PC-3 (cell line): ENCODE measurements at regions not wholly inside any gene's neighbourhood (a gene's known extent, or its start where the extent isn't known, plus 50 kb on each side); places are given as distances from the start of the nearest gene placed in this dataset.

Experiments used
- ATAC-seq: fragments of 200-7000 bp; cut with Tn5 transposase; 2 replicates; pipeline ENCODE4 v1.9.1; 2020; ENCODE audit warnings: mild to moderate bottlenecking, moderate library complexity
- BruUV-seq: library from RNA; stranded (reverse); fragments of 400-500 nt; replicated peaks from 2 replicates; lab custom pipeline; 2021; lab: Mats Ljungman, UMichigan
- CTCF ChIA-PET: fragments of 300-600 bp; sonication (Branson Sonifier 250); formaldehyde crosslinking; loops from one replicate; lab custom pipeline; 2022; ENCODE audit warnings: antibody characterized with exemption; lab: Charles Lee
- POLR2A ChIA-PET: fragments of 300-600 bp; sonication (Branson Sonifier 250); formaldehyde crosslinking; loops from one replicate; lab custom pipeline; 2022; ENCODE audit warnings: antibody characterized with exemption; ENCODE audit not compliant: unreplicated experiment; lab: Charles Lee
- DNase-seq: peaks from one replicate; pipeline ENCODE4 v3.0.0-alpha.2; 2015
- H2AFZ ChIP-seq: fragments of 300-600 bp; sonication (generic); 2 replicates; pipeline ENCODE4 v1.6.0; 2016; ENCODE audit warnings: antibody characterized with exemption, low read length
- H3F3A ChIP-seq: fragments of 300-600 bp; sonication (generic); one replicate; pipeline ENCODE4 v1.6.0; 2017; ENCODE audit warnings: antibody characterized with exemption, low read length, control low read depth, mild to moderate bottlenecking; ENCODE audit not compliant: unreplicated experiment
- H3K27ac ChIP-seq: fragments of 300-600 bp; sonication (generic); 2 replicates; pipeline ENCODE4 v1.5.1; 2016; ENCODE audit warnings: mild to moderate bottlenecking, low read length
- H3K27me3 ChIP-seq: fragments of 300-600 bp; sonication (generic); 2 replicates; pipeline ENCODE4 v1.6.1; 2016; ENCODE audit warnings: low read length, mixed read lengths
- H3K36me3 ChIP-seq: fragments of 300-600 bp; sonication (generic); 2 replicates; pipeline ENCODE4 v1.6.1; 2016; ENCODE audit warnings: low read depth, mixed run types, low read length, mixed read lengths
- H3K4me1 ChIP-seq: fragments of 300-600 bp; sonication (generic); 2 replicates; pipeline ENCODE4 v1.5.1; 2016; ENCODE audit warnings: low read length; ENCODE audit not compliant: insufficient read depth
- H3K4me2 ChIP-seq: fragments of 300-600 bp; sonication (generic); 2 replicates; pipeline ENCODE4 v1.6.0; 2016; ENCODE audit warnings: low read length
- H3K4me3 ChIP-seq: fragments of 300-600 bp; sonication (generic); 2 replicates; pipeline ENCODE4 v1.5.1; 2016; ENCODE audit warnings: mild to moderate bottlenecking, low read length, mixed read lengths
- H3K79me2 ChIP-seq: fragments of 300-600 bp; sonication (generic); 2 replicates; pipeline ENCODE4 v1.6.1; 2017; ENCODE audit warnings: low read length, mixed read lengths
- H3K9ac ChIP-seq: fragments of 300-600 bp; sonication (generic); 2 replicates; pipeline ENCODE4 v1.6.0; 2016; ENCODE audit warnings: mild to moderate bottlenecking, low read length
- H3K9me2 ChIP-seq: fragments of 300-600 bp; sonication (generic); replicated peaks from 2 replicates; pipeline ENCODE4 v1.6.1; 2016; ENCODE audit warnings: mixed run types, low read length, mixed read lengths
- H3K9me3 ChIP-seq: fragments of 300-600 bp; sonication (generic); 2 replicates; pipeline ENCODE4 v1.6.1; 2016; ENCODE audit warnings: low read length, mixed read lengths
- H4K20me1 ChIP-seq: fragments of 300-600 bp; sonication (generic); 2 replicates; pipeline ENCODE4 v1.6.1; 2016; ENCODE audit warnings: low read length, mixed read lengths
- CTCF ChIP-seq: fragments of 300-600 bp; sonication (generic); conservative IDR thresholded peaks from 2 replicates; pipeline ENCODE4 v1.5.1; 2017; ENCODE audit warnings: antibody characterized with exemption, low read depth, mild to moderate bottlenecking, low read length
- EZH2 ChIP-seq: fragments of 300-600 bp; sonication (generic); IDR thresholded peaks from one replicate; pipeline ENCODE4 v1.6.1; 2017; ENCODE audit warnings: antibody characterized with exemption, mild to moderate bottlenecking, low read length; ENCODE audit not compliant: unreplicated experiment
- EZH2phosphoT487 ChIP-seq: fragments of 300-600 bp; sonication (generic); IDR thresholded peaks from 2 replicates; pipeline ENCODE4 v1.6.1; 2018; ENCODE audit warnings: mild to moderate bottlenecking, antibody characterized with exemption, low read length, borderline replicate concordance
- intact Hi-C: fragments of 100-400 bp; cut with micrococcal nuclease; formaldehyde crosslinking; loops from 2 replicates; pipeline ENCODE4 v1.9.0; 2023

DNA sequence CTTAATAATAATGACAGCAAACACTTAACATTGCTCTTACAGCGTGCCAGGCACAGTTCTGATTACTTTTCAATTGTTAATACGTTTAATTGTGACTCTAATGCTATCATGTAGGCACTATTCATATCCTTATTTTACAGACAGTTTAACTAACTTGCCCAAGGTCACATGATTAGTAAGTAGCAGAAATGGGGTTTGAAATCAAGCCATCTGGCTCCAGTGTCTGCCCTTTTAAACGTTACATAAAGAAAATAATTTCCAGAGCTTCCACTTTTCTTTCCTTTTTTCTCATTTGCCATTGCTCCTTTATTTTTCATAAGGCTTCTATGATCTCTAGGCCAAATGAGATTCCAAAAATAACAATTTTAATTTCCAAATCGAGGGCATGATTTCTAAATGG lies 50.6 kb upstream of the IKZF2 start:
- no peaks in the 10 kb centered on the region for H3K27me3 ChIP-seq
- no peak overlapping the region for H3K27ac ChIP-seq
- TF ChIP-seq EZH2 (no peak), CTCF (no peak), EZH2phosphoT487 (no peak)
- DNase-seq (no peak), ATAC-seq (no peak)
- H3K79me2 ChIP-seq: no peaks in the 10 kb centered on the region
- no peaks in the 10 kb centered on the region for H3K9me3 ChIP-seq
- peaks cover 6% of the 10 kb centered on the region; the same call in 1 of the 2 replicates for H3K9me2 ChIP-seq
- no peak overlapping the region for H3K9ac ChIP-seq
- ChIA-PET POLR2A (no interaction called here), CTCF (no interaction called here)
- H3F3A ChIP-seq: no peaks in the 10 kb centered on the region
- H2AFZ ChIP-seq: peak overlapping the region; percentile 7; the same call in 1 of the 2 replicates
- no peak overlapping the region for H3K4me2 ChIP-seq
- H3K4me3 ChIP-seq: no peak overlapping the region
- intact Hi-C loops: no loop called here
- H3K4me1 ChIP-seq: no peaks in the 10 kb centered on the region
- no peaks in the 10 kb centered on the region for H3K36me3 ChIP-seq
- H4K20me1 ChIP-seq: no peaks in the 10 kb centered on the region
- BruUV-seq: no TSS peak

DNA sequence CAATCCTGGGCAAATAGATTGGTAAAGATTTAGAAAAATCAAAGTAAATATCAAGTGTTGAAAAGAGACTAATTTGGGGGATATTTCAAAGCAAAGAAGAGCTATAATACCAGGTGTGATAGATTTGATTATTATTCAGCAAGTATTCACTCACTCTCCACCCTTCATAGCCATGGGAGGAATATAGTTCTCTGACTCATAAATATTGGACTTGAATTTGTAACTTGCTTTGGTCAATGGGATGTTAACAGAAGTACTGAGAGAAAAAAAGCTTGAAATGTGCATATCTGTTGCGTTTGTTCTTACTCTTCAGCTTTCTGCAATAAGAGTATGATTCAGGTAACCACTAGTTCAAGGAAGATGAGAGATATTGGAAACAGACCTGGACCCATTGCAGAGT lies 54.5 kb upstream of the IKZF2 start:
- H3K4me2 ChIP-seq: no peak overlapping the region
- no peaks in the 10 kb centered on the region for H3K4me1 ChIP-seq
- H3K4me3 ChIP-seq: no peak overlapping the region
- no peaks in the 10 kb centered on the region for H3K36me3 ChIP-seq
- no peaks in the 10 kb centered on the region for H3K27me3 ChIP-seq
- H3K79me2 ChIP-seq: no peaks in the 10 kb centered on the region
- CTCF ChIA-PET: no interaction called here
- no peak overlapping the region for H2AFZ ChIP-seq
- no peak overlapping the region for H3K27ac ChIP-seq
- no peaks in the 10 kb centered on the region for H4K20me1 ChIP-seq
- no peak for DNase-seq
- intact Hi-C loops: no loop called here
- no peaks in the 10 kb centered on the region for H3F3A ChIP-seq
- no peak overlapping the region for H3K9ac ChIP-seq
- no peaks in the 10 kb centered on the region for H3K9me3 ChIP-seq
- ATAC-seq: no peak
- POLR2A ChIA-PET: no interaction called here
- no peak for TF ChIP-seq EZH2phosphoT487
- no peak for TF ChIP-seq EZH2
- TF ChIP-seq CTCF: no peak
- H3K9me2 ChIP-seq: 0 out of 2 replicates have a peak, but pooled peaks cover 6% of the 10 kb centered on the region
- no TSS peak for BruUV-seq

GRCh38 chr2:213213186-213213585 lies 61.8 kb upstream of the IKZF2 start:
- ATAC-seq: no peak
- Histone ChIP-seq H3K27me3 (no peaks in the 10 kb centered on the region), H2AFZ (no peak overlapping the region), H3K4me2 (no peak overlapping the region), H3K27ac (no peak overlapping the region), H4K20me1 (no peaks in the 10 kb centered on the region), H3K36me3 (no peaks in the 10 kb centered on the region), H3K9me2 (no peaks in the 10 kb centered on the region), H3K9me3 (0 out of 2 replicates have a peak, but pooled peaks cover 4% of the 10 kb centered on the region), H3F3A (no peaks in the 10 kb centered on the region), H3K4me3 (no peak overlapping the region), H3K79me2 (no peaks in the 10 kb centered on the region), H3K9ac (no peak overlapping the region), H3K4me1 (peaks cover 12% of the 10 kb centered on the region)
- intact Hi-C loops: no loop called here
- no peak for DNase-seq
- no peak for TF ChIP-seq CTCF
- TF ChIP-seq EZH2: no peak
- no peak for TF ChIP-seq EZH2phosphoT487
- CTCF ChIA-PET: no interaction called here
- BruUV-seq: no TSS peak
- POLR2A ChIA-PET: no interaction called here
